Mucosa of descending colon (tissue), 3 donors: ENCODE measurements at regions not wholly inside any gene's neighbourhood (a gene's known extent, or its start where the extent isn't known, plus 50 kb on each side); places are given as distances from the start of the nearest gene placed in this dataset.
"Not testable (repeated sequence)": the region's sequence is repeated elsewhere in the genome, so short reads cannot be mapped to it uniquely, and the experiment has no call there.

Experiments
- ATAC-seq: fragments of 200-7000 bp; cut with Tn5 transposase; one replicate; pipeline ENCODE4 v1.9.1; 2020; ENCODE audit warnings: mild to moderate bottlenecking, moderate library complexity
- DNase-seq, 3 donors: peaks; one replicate each; pipeline ENCODE4 v3.0.0-alpha.2; 2020
- H3K36me3 ChIP-seq: fragments of 200-600 bp; one replicate; pipeline ENCODE4 v1.8.0; 2021; ENCODE audit warnings: low read depth, mild to moderate bottlenecking
- H3K4me1 ChIP-seq: fragments of 200-600 bp; one replicate; pipeline ENCODE4 v1.8.0; 2021; ENCODE audit warnings: low read depth, mild to moderate bottlenecking
- H3K4me3 ChIP-seq: fragments of 200-600 bp; one replicate; pipeline ENCODE4 v1.8.0; 2021; ENCODE audit warnings: mild to moderate bottlenecking
- H3K9me3 ChIP-seq: fragments of 200-600 bp; one replicate; pipeline ENCODE4 v1.8.0; 2021; ENCODE audit warnings: mild to moderate bottlenecking
- intact Hi-C, 2 donors: fragments of 100-400 bp; cut with DNase I in 1 of 2; cut with micrococcal nuclease in 1 of 2; formaldehyde crosslinking; loops; one replicate each; pipeline versions ENCODE4 v1.11.0 to v1.11.1; 2022; cut with DNase I, micrococcal nuclease
- TF ChIP-seq, protein P1 (sequence below): fragments of 200-600 bp; IDR thresholded peaks from one replicate; pipeline ENCODE4 v1.8.0; 2022; ENCODE audit warnings: antibody characterized with exemption, mild to moderate bottlenecking
- donor health status: DM: no; HTN: no; CAD: no; lungs with moderate emphysema.
- donor health status: DM: no; HTN: no; CAD: no.
- donor health status: DM: no; HTN: yes; CAD: no.

DNA sequence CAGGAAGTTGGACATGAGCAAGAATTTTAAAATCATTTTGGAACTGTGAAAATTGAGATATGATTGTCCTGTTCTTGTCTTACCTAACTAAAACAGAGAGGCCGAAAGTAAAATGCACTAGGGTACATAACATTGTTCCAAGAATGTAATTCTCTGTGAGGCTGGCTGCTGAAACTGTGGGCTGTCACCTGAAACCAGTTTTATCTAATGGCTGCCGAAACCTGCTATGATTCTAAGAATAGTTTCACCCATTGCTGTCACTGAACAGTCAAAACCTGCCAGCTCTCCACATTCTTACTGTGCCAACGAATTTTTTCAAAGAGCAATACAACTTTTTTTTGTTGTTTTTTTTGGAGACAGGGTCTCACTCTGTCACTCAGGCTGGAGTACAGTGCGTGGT, 119.3 kb upstream of the ZSWIM2 start:
- no peak overlapping the region for H3K4me3 ChIP-seq
- intact Hi-C loops = no loop called here
- peak; percentile 7 for ATAC-seq
- H3K9me3 ChIP-seq = no peaks in the 10 kb centered on the region
- TF ChIP-seq, protein P1, sequence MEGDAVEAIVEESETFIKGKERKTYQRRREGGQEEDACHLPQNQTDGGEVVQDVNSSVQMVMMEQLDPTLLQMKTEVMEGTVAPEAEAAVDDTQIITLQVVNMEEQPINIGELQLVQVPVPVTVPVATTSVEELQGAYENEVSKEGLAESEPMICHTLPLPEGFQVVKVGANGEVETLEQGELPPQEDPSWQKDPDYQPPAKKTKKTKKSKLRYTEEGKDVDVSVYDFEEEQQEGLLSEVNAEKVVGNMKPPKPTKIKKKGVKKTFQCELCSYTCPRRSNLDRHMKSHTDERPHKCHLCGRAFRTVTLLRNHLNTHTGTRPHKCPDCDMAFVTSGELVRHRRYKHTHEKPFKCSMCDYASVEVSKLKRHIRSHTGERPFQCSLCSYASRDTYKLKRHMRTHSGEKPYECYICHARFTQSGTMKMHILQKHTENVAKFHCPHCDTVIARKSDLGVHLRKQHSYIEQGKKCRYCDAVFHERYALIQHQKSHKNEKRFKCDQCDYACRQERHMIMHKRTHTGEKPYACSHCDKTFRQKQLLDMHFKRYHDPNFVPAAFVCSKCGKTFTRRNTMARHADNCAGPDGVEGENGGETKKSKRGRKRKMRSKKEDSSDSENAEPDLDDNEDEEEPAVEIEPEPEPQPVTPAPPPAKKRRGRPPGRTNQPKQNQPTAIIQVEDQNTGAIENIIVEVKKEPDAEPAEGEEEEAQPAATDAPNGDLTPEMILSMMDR = no peak
- H3K4me1 ChIP-seq = no peaks in the 10 kb centered on the region
- DNase-seq = no peak
- H3K36me3 ChIP-seq = no peaks in the 10 kb centered on the region

DNA sequence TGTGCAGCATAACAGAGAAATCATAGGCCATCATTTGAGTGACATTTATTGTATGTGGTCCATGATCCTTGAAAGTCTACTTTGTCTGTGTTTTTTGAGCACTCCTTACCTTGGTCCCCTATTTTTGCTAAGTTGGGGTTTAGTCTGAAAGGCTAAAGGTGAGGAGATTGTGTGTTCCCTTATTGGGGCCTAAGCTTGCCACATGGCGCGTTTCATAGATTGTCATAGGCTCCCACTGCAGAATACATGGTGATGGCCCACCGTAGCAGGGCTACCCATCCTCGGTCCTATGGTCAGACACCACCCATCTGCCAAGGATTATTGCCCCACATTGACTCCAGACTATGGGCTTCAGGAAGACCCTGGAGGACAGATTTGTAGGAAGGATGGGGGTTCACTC, 117.0 kb upstream of the ZSWIM2 start:
- H3K4me3 ChIP-seq = no peak overlapping the region
- H3K36me3 ChIP-seq = no peaks in the 10 kb centered on the region
- ATAC-seq (no peak), DNase-seq (no peak)
- no peaks in the 10 kb centered on the region for H3K9me3 ChIP-seq
- intact Hi-C loops = no loop called here
- TF ChIP-seq, protein P1 = no peak
- no peaks in the 10 kb centered on the region for H3K4me1 ChIP-seq

DNA sequence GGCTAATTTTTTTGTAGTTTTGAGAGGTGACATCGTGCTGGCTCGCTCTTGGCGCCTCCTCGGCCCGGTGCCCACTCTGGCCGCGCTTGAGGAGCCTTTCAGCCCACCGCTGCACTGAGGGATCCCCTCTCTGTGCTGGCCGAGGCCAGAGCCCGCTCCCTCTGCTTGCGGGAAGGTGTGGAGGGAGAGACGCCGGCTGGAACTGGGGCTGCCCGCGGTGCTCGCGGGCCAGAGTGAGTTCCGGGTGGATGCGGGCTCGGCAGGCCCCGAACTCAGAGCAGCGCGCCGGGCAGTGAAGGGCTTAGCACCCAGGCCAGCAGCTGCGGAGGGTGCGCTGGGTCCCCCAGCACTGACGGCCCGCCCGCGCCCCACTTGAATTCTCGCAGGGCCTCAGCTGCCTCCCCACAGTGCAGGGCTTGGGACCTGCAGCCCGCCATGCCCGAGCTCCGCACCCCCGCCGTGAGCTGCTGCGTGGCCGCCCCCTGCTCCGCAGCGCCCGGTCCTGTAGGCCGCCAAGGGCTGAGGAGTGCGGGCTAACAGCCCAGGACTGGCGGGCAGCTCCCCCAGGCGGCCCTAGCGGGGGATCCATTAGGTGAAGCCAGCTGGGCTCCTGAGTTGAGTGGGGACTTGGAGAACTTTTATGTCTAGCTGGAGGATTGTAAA, 113.2 kb upstream of the ZSWIM2 start:
- Histone ChIP-seq H3K9me3 (no peaks in the 10 kb centered on the region), H3K36me3 (no peaks in the 10 kb centered on the region), H3K4me1 (no peaks in the 10 kb centered on the region), H3K4me3 (no peak overlapping the region)
- DNase-seq = no peak
- intact Hi-C loops = no loop called here
- TF ChIP-seq, protein P1 = no peak
- ATAC-seq = no peak

DNA sequence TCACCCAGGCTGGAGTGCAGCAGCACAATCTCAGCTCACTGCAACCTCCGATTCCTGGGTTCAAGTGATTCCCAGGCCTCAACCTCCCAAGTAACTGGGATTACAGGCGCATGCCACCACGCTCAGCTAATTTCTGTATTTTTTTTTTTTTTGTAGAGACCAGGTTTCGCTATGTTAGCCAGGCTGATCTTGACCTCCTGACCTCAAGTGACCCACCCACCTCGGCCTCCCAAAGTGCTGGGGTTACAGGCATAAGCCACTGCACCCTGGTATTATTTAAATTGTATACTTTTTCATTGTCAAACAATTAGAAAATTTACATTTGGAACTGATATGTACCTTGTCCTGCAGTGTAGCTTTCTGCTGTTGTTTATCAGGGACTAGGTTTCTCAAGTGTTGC, 111.3 kb upstream of the ZSWIM2 start:
- intact Hi-C loops, ATAC-seq, H3K9me3 ChIP-seq, H3K36me3 ChIP-seq, H3K4me1 ChIP-seq, DNase-seq, H3K4me3 ChIP-seq: not testable (repeated sequence)

DNA sequence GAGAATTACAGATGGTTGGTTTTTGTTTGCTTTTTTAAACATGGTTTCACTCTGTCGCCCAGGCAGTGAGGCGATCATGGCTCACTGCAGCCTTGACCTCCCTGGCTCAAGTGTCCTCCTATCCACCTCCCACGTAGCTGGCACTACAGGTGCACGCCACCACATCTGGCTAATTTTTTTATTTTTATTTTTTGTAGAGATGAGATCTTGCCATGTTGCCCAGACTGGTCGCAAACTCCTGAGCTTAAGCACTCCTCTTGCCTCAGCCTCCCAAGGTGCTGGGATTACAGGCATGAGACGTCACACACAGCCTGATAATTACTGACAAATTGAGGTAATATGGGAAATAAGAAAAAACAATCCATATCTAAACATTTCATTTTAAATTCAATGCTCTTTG, 110.5 kb upstream of the ZSWIM2 start:
- Histone ChIP-seq H3K36me3 (no peaks in the 10 kb centered on the region), H3K9me3 (no peaks in the 10 kb centered on the region), H3K4me3 (no peak overlapping the region), H3K4me1 (no peaks in the 10 kb centered on the region)
- DNase-seq (no peak), ATAC-seq (no peak)
- intact Hi-C loops = no loop called here
- TF ChIP-seq, protein P1 = no peak

DNA sequence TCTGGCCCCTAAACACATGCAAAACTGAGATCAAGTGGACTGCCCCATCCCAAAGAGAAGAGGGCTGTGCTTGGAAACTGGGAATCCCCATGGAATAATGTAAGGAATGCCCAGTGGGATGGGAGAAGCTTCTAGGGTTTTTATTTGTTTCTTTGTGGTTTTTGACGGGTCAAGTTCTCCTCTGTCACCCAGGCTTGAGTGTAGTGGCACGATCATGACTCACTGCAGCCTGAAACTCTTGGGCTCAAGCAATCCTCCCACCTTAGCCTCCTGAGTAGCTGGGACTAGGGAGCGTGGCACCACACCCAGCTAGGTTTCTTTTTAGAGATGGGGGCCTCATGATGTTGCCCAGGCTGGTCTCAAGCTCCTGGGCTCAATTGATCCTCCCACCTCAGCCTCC, 101.7 kb upstream of the ZSWIM2 start:
- Histone ChIP-seq H3K4me3 (no peak overlapping the region), H3K36me3 (no peaks in the 10 kb centered on the region), H3K4me1 (no peaks in the 10 kb centered on the region), H3K9me3 (no peaks in the 10 kb centered on the region)
- intact Hi-C loops = no loop called here
- ATAC-seq (no peak), DNase-seq (no peak)
- TF ChIP-seq, protein P1 = no peak
